ENCODE measurements at regions not wholly inside any gene's neighbourhood (a gene's known extent, or its start where the extent isn't known, plus 50 kb on each side); places are given as distances from the start of the nearest gene placed in this dataset.
"Not testable (repeated sequence)": the region's sequence is repeated elsewhere in the genome, so short reads cannot be mapped to it uniquely, and the experiment has no call there.

GRCh38 chr18:76102626-76103025 is 392.4 kb downstream of the ZNF516 start:
- DNase-seq = peak; percentile 21

GRCh38 chr18:76102156-76102555 is 392.9 kb downstream of the ZNF516 start:
- peak; percentile 4 for DNase-seq

GRCh38 chr18:76099931-76100457 is 395.0 kb downstream of the ZNF516 start:
- DNase-seq = no peak

DNA sequence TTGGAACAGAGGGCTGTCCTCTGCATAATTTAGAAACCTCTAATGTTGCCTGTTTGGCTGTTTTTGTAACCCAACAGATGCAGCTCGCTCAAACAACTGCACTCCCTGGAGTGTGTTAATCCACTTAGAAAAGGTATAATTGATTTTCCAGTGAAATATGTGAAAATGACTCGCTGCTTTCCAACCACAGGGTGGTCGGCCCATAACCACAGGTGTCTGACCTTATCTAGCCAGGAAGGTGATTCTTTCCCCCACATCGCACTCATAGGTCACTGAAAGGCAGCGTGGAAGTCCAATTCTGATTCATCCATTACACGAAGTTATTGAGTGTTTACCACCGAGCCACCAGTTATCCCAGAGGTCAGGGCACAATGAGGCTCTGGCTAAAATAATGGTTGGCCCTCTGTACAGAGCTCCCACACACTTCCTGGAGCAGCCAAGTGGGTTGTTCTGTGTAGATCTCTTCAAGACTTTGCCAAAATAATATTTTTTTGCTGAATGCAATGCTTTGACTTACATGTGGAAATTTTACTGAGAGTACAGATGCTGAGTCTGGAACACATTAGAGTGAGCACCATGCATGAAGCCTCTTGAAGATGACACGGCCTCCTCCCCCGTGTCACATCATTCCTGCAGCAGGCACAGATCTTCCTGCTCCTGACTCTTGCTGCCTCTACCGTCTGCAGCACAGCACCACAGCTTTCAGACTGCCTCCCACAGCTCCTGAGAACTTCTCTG is 396.2 kb downstream of the ZNF516 start:
- DNase-seq = no peak

DNA sequence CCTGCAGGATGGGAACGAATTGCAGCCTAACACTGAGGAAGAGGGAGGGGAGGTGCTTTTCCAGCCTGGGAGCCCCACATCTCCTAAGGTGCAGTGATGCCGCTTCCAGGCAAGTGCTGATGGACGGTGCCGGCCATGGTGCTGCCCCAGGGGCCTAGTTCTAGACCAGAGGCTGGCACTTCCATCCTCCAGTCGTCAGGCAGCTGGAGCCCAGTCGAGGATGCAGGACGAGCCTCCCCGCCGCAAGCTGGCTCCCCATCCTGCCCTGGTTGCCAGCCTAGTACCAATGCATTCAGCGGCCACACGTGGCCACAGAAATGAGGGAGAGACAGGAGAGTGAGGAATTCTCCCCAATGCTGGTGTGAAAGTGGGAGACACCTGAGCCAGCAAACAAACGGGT is 413.5 kb downstream of the ZNF516 start:
- no peak for DNase-seq

- DNase-seq = no peak
These were observed 414.6 kb downstream of the ZNF516 start for GRCh38 chr18:76080430-76080829.

GRCh38 chr18:76075777-76076176 is 419.3 kb downstream of the ZNF516 start:
- DNase-seq = no peak

GRCh38 chr18:76064998-76065397 is 430.0 kb downstream of the ZNF516 start:
- DNase-seq = no peak

- DNase-seq = no peak
These were observed 436.9 kb downstream of the ZNF516 start for GRCh38 chr18:76058146-76058545.

DNA sequence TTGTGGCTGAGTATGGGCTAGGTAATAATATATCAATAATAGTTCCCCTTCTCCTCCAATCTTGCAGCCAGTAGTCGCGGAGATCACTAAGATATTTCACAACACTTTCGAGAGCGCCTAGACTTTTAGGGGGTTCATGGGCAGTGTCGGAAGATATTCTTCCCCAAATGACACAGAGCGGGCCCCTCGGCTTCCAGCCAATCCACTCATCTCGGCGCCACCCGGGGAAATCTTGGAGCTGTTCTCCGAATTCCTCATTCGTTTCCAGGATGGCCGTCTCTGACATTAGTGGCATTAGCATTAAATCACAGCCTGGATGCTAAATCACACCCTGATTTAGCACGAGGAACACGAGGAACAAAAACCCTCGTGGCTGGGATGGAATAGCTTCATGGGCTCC is 437.7 kb downstream of the ZNF516 start:
- no peak for DNase-seq

- no peak for DNase-seq
These were observed 438.5 kb downstream of the ZNF516 start for GRCh38 chr18:76056471-76057110.

DNA sequence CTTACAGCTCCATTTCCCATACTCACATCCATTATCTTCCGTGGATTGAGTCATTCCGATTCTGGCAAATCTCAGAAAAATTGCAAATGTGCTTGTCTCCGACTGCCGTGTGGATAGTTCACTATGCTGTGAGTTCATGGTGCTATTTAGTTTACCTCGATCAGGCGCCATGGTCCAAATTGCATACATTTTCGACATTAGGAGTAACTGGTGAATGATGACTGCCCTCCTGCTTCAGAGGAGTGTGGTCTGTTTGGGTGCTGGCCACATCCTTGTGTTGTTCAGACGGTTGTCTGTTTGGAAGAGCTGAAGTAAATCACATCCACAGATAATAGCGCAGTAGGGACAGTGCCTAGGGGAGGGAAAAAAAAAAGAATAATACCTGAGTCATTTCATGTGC is 439.5 kb downstream of the ZNF516 start:
- no peak for DNase-seq

DNA sequence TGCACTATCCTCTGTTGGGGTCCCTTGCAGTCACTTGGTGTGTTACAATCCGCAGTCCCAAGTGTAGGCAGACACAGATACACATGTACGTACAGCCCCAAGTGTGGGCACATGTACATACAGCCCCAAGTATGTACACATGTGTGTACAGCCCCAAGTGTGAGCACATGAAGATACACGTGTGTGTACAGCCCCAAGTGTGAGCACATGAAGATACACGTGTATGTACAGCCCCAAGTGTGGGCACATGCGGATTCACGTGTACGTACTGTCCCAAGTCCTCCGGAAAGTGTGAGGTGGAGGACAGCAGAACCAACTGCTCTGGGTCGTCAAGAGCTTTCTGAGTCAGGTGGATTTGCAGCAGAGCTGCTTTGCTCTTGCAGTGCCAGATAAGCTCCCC is 440.0 kb downstream of the ZNF516 start:
- DNase-seq = no peak

DNA sequence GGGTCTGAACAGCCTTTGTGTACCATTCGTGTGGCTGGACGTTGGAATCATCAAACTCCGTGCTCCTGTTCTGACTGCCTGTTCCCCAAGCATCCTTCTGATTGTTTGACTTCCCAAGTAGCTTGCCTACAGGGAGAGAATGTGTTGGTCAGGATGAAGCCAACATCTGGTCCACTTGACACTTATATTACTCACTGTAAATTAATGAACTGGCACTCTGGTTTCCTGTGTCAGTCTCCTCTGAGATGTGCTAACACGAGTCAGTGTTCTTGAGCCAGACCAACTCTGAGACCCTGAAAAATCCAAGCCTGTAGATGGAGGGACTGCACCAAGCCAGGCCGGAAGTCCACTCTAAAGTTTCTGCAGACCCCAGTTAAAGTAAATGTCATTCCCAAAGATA is 440.9 kb downstream of the ZNF516 start:
- DNase-seq = no peak

GRCh38 chr18:76053551-76053950 is 441.5 kb downstream of the ZNF516 start:
- DNase-seq = no peak

GRCh38 chr18:76052227-76052595 is 442.8 kb downstream of the ZNF516 start:
- no peak for DNase-seq

DNA sequence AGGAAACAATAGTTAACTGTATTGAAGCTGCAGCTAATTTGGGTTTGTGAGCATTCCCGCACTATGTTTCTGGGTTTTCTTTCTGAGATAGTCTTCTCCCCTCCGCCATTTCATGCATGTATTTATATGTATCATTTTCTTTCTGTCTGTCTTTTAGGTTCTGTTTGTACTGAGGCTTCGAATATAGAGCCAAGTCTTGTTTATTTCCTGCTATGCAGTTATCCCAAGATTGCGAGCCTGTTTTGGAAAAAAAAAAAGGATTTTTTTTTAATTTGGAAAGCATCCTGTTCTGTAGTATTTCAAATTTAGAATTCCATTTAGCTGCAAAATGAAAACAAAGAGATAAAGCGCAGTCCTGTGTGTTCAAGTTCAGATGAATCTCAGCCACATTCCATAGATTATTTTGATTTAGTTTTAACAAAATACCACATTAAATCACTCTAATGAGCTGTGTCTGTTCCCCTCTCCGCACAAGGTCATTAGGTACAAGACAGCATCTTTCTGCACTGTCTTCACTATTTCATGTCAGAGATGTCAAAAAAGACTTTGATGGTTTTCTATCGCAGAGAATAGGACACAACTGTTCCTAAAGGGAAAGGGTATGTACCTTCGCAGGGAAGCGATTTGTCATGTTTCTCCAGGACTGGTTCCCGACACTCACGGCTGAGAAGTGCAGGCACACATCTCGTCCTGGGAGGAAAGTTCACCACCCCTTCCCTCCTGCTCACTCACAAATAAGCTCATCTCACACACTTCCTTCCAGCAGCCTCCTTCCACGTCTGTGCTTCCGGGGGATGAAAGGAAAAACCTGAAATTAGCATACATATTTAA is 443.4 kb downstream of the ZNF516 start:
- no peak for DNase-seq

DNA sequence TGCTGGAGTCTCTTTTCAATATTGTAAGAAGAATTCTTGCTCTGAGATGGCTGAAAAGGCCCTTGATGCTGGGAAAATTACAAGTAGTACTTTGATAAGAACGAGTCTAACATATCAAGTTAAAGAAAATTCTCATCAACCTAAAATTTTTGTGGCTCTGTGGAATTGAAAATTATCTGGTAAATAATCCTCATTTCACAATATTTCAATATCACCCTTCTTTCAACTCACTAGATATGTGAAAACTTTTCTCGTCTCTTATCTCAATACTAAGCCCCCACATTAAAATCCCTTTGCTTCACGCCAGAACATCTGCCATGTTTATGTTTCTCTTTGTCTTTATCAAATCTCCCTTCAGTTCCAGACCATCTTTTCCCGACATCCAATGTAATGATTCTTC is 448.8 kb downstream of the ZNF516 start:
- no peak for DNase-seq

DNA sequence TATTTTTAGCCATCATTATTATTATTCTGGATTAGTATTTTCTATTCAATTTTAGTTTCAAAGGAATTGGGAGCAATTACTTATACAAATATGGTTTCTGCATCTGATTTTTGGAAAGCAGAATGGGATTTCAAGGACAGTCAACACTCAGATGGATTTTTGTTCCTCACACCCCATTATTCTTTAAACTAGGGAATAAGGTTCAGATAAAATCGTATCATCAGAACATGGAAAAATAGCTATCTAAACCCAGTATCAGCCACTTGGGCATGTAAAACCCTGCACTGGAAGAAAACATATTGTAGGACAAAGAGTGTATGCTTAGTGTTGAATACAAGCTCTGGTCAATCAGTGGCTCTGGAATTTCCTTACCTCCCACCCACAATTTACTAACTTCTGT is 452.5 kb downstream of the ZNF516 start:
- no peak for DNase-seq

DNA sequence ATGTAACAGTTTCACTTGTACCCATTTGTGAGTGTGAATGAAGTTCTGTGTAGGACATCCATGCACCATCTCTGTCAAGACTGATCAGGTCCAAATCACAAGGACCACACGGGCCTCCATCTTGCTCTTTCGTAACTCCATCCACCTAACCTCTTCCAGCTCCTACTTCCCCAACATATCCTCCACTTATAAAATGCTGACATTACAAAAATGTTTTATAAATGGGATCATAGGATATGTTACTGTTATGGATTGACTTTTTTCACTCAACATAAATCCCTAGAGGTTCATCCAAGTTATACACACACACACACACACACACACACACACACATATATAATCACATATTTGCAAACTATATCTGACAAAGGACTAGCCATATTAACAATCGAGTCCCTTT is 476.8 kb downstream of the ZNF516 start:
- DNase-seq = no peak

- no peak for DNase-seq
These were observed 482.0 kb downstream of the ZNF516 start for GRCh38 chr18:76013057-76013456.

DNA sequence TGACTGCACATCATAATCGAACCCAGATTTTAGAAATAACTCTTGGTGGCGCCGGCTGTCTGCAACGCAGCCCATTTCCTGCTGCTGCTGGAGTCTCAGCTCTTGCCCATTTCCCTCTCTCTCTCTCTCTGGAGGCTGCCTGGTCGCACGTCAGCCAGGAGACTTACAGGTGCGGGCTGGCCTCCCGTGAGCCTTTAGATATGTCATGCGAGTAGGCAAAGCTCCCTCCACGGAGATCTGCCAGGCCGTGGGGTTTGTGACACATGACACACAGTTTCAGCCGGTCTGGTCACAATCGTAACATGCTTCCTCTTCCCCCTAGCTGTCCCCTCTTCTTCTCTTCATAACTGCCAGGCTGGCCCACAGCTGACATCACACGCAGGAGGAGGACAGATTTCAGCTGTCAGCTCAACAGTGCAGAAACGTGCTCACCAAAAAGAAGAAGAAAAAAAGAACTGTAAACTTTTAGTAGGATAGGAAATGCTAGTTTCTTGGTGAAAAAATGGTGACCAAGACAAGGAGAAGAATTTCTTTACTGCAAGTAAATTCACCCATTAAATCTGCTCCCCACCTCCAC is 489.3 kb downstream of the ZNF516 start:
- DNase-seq = peak; percentile 34

DNA sequence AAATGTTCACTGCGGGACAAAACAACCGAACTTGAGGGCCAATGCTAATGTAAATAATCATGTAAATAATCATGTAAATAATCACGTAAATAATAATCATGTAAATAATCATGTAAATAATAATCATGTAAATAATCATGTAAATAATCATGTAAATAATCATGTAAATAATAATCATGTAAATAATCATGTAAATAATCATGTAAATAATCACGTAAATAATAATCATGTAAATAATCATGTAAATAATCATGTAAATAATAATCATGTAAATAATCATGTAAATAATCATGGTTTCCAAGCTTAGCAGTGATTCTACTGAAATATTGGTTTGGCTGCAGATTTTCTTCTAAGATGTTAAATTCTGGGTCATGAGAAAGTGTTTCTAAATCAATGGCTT is 507.1 kb downstream of the ZNF516 start:
- not testable (repeated sequence) for DNase-seq

All from NCI-H1092 (cell line).